GM13976 (cell line): ENCODE measurements at regions not wholly inside any gene's neighbourhood (a gene's known extent, or its start where the extent isn't known, plus 50 kb on each side); places are given as distances from the start of the nearest gene placed in this dataset.
"Not testable (repeated sequence)": the region's sequence is repeated elsewhere in the genome, so short reads cannot be mapped to it uniquely, and the experiment has no call there.

ENCODE experiments used
- DNase-seq: peaks from one replicate; pipeline ENCODE4 v3.0.0; 2012; ENCODE audit warnings: low spot score
- CTCF ChIP-seq: IDR thresholded peaks from 2 replicates; pipeline ENCODE4 v1.5.1; 2012; ENCODE audit warnings: borderline replicate concordance, mild to moderate bottlenecking; ENCODE audit not compliant: insufficient read depth; ENCODE audit errors: extremely low read depth, missing control alignments, control extremely low read depth
- in situ Hi-C: fragments of 300-500 bp; cut with MboI; formaldehyde crosslinking; loops from one replicate; pipeline ENCODE4 v1.12.0; 2022; ENCODE audit warnings: low sequenced_read_pairs, mixed read lengths, inconsistent platforms; ENCODE audit not compliant: unreplicated experiment

DNA sequence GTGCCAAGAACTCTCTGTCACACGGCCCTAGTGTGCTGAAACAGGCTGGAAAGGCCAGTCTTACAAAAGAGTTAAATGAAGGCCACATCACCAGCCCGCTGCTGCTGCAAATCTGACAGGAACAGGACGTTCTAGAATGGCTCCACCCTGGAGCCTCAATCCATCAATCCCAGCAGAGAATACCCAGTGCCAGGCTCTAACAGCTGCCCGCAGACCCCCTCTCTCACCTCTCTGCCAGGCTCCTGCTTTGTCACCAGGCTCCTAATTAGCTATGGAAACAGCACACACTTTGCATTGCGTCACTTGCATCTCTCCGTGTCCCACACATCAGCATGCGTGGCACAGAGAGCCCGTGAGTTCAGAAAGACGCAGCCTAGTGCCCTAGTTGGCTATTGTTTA, 314.1 kb downstream of the FOXO1 start:
- in situ Hi-C loops = no loop called here
- no peak for TF ChIP-seq CTCF
- no peak for DNase-seq

GRCh38 chr13:40352802-40353562, 313.5 kb downstream of the FOXO1 start:
- no peak for TF ChIP-seq CTCF
- in situ Hi-C loops = no loop called here
- no peak for DNase-seq

- in situ Hi-C loops = no loop called here
- no peak for TF ChIP-seq CTCF
- no peak for DNase-seq
Measured at GRCh38 chr13:40355126-40355724, 311.2 kb downstream of the FOXO1 start.

- no peak for DNase-seq
- TF ChIP-seq CTCF = no peak
- in situ Hi-C loops = no loop called here
Measured at GRCh38 chr13:40356011-40356410, 310.4 kb downstream of the FOXO1 start.

GRCh38 chr13:40356458-40356857, 310.0 kb downstream of the FOXO1 start:
- in situ Hi-C loops = not testable (repeated sequence)

DNA sequence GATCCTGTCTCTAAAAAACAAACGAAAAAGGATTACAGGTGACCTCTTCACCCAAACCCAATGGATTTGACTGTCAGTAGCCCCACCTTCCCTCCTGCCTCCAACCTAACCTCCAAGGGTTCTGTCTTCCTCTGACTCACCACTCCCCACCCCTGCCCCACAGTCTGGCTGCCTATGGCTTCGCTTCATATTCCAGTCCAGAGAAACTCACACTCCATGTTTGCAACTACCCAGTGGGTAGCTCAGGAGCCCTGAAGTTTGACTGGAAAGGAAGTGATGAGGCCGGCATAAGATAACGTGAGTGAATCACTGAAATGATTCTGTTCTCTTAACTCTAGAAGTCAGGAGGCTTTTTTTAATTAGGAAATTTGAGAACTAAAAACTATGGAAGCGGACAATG, 303.9 kb downstream of the FOXO1 start:
- in situ Hi-C loops = no loop called here
- no peak for DNase-seq

More at GRCh38 chr13:40356458-40356857, 310.0 kb downstream of the FOXO1 start:
- DNase-seq = not testable (repeated sequence)

More for the DNA sequence above, 303.9 kb downstream of the FOXO1 start:
- no peak for TF ChIP-seq CTCF
